Astrocyte of the hippocampus (primary cell): ENCODE measurements at regions not wholly inside any gene's neighbourhood (a gene's known extent, or its start where the extent isn't known, plus 50 kb on each side); places are given as distances from the start of the nearest gene placed in this dataset.

Experiments
- DNase-seq: peaks from one replicate; pipeline ENCODE4 v3.0.0; 2011; ENCODE audit warnings: low read depth, low spot score

- DNase-seq, result no peak
Observed at GRCh38 chr11:15873501-15873900, 482.8 kb downstream of the SOX6 start.

DNA sequence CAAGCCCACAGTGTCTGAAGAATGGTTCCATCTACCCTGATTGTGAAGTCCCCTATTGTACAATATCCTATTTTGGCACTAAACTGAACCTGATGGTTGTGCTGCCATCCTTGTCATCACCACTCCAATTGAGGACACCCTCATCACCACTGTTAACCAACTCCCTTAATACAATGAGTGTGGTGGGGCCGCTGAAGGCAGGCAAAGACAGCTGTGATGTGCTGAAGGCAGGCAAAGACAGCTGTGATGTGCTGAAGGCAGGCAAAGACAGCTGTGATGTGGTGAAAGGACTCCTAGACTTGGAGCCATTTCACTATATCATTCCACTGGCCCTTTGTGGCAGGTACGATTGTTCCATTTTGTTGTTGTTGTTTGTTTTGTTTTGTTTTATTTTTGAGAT lies 481.6 kb downstream of the SOX6 start:
- DNase-seq, result no peak

DNA sequence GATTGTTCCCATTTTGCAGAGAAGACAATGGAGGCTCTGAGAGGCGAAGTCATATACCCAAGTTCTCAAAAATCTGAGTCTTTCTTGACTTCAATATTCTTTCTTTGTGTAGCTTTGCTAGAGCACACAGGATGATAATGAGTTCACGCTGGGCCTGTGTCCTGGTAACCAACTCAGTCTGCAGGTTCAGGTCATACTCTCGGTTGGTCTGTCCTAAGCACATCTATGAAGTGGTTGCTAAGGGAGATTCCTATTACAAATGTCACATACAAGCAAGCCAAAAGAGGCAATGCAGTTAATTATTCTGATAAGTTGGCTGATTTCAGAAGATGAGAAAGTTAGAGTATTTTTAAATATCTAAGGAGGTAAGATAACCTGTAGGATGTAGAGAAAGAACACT lies 481.0 kb downstream of the SOX6 start:
- no peak for DNase-seq

- DNase-seq, result no peak
Observed at GRCh38 chr11:15875943-15876342, 480.4 kb downstream of the SOX6 start.

DNA sequence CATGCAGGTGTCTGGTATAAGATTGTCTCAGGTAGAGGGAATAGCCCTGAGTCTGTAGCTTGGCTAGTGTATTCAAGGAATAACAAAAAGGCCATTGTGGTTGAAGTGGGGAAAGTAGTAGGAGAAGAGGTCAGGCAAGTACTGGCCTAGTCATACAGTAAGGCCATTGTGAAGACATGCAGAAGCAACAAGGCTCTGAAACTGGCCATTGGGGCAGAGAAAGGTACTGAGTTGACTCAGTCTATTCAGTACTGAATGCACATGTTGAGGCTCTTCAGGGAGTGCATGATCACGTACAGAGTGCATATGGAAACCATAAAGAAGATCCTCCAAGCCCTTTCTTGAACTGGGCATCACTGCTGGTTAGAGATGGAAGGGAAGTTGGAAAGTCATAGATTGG lies 477.6 kb downstream of the SOX6 start:
- DNase-seq, result no peak

- DNase-seq, result no peak
Observed at GRCh38 chr11:15880291-15880690, 476.1 kb downstream of the SOX6 start.

DNA sequence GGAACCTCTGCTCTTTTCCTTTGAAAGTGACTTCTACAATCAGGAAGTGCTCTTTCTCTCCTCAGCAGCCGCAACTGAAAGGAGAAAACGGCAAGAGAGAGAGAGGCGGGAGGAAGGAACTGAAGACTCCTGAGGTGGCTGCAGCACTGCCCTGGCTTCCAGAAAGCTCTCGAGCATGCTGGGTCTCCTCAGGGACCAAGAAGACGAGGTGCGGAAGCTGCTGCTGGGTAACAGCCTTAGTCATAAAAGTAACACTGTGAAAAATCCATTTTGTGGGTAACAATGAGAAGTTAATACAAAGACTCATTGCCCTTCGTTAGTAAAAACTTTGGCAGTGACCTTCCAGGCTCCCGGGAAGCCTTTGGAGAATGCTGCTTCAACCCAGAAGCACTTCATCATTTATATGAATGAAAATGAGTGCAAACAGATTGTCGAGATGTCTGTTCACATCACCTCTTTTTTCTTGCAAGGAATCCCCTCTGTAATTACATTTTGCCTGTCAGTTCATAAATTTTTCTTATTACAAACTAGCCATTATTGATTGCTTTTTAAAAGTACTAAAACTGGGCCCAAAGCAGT lies 473.4 kb downstream of the SOX6 start:
- no peak for DNase-seq

DNA sequence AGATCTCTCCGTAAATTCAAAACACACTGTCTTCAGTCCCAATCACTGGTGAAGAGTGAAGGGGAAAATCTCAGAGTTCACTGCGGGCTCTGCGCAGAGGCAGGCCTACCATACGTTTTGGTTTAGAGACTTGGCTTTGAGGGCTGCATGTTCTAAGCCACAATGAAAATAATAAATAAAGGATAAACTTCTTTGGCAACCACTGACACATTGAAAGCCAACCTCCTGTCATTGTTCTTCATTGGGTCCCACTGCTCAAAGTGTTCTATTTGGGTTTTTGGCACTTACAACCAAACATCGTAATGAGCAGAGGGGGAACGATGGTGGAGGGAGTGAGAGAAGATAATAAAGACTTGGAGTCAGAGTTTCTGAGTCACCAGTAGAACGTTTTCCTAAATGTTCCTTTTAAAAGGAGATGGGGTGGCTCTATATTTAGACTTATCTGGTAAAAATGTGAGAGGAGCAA lies 472.9 kb downstream of the SOX6 start:
- DNase-seq, result peak; percentile 56

GRCh38 chr11:15884141-15884540 lies 472.2 kb downstream of the SOX6 start:
- DNase-seq, result peak; percentile 44

GRCh38 chr11:15884777-15885540 lies 471.4 kb downstream of the SOX6 start:
- no peak for DNase-seq

DNA sequence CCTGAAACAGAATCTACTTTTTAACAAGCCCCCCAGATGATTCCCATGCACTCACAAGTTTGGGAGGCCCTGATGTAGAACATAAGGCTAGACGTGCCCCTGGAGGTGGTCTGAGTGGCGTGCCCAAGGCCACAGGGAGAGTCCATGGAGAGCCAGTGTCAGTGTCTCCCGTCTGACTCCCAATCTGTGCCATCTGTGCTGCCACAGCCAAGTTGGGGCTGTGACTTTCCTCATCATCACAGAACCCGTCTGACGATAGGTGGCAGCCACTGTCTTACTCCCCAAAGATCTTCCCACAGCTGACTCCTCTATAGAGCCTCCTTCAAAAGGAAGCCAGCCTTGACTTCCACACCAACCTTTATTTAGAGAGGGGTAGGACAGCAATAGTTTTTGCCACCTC lies 470.5 kb downstream of the SOX6 start:
- no peak for DNase-seq

DNA sequence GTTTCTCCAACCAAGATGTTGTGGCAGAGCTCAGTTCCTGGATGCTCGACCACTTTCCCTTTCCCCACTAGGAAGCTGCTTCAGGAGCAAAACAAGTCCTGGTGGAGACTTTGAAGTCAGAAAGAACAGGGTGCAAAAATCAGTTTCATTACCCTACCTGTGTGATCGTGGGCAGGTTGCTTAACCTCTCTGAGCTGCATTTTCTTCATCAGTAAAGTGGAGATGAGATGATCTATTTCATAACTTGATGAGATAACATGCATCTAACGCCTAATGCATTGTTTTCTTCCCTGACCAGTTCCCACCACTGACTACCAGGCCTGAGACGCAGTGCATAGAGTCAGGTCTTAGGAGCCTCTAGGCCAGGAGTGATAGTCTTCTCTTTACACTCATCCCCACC lies 470.0 kb downstream of the SOX6 start:
- no peak for DNase-seq

DNA sequence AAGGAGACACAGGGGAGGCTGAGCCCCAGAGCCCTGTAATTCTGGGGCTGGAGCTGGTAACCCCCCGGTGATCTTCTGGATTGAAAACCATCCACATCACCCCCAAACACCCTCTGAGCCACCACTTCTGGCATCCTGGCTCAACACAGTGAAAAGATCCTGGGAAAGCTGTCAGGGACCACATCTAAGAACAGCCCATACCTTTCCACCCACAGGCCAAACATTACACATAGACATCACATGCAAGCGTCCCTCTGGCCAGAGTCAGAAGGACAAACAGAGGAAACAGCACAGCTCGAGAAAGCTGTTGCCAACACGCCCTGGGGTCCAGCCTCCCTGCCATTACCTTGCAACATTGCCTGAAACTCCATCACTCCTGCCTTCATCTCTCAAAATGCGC lies 469.5 kb downstream of the SOX6 start:
- peak; percentile 91 for DNase-seq

DNA sequence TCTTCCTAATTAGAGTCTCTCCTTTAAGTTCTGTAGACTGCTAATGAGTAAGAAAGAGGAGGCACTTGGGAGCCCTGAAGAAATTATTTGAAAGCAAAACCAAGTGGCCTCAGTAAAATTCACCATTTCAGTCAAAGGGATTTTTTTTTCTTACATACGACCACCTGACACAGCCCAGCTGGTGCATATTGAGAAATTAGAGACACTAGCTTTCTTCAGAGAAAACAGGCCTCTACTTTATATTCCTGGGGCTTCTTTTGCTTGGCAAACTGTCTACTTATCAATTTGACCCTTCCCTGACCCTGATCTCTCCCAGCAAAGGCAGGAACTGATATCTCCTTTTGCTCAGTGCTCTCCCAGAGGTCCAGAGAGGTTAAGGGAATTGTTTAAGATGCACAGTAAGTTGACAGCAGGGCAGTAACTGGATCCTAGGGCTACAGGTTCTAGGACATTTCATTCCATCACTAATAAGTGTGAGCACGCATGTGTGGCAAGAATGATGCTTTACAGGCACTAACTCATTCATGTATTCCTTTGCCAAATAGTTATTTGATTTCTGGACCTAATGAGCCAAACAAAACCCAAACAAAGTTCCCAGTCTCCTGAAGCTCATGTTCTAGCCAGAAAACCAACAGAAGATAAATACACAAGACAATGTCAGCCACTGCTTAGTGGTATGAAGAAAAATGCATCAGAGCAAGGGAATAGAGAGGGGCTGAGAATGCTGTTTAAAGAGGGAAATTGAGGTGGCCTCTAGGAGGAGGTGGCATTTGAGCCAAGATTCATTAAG lies 467.6 kb downstream of the SOX6 start:
- peak; percentile 72 for DNase-seq

- DNase-seq, result no peak
Observed at GRCh38 chr11:15889363-15890030, 466.8 kb downstream of the SOX6 start.

- DNase-seq, result peak; percentile 88
Observed at GRCh38 chr11:15890031-15890713, 466.2 kb downstream of the SOX6 start.

DNA sequence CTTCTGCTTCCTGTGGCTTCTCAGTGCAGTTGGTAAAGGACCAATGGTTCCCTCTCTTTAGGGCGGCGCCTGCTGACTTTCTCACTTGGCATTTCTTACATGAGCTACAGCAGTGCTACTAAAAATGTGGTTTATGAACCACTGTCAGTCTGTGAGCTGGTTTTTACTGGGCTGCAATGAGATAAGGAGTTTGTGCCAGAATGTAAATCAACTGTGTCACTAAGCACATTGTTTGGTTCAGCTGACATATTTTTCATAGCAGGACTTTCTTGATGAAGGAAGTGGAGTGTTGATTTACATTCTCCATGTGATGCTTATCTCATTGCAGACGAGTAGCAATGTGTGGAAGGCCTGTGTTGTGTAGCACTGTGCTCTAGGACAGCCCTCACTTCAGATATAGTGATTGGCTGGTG lies 463.3 kb downstream of the SOX6 start:
- DNase-seq, result peak; percentile 86

DNA sequence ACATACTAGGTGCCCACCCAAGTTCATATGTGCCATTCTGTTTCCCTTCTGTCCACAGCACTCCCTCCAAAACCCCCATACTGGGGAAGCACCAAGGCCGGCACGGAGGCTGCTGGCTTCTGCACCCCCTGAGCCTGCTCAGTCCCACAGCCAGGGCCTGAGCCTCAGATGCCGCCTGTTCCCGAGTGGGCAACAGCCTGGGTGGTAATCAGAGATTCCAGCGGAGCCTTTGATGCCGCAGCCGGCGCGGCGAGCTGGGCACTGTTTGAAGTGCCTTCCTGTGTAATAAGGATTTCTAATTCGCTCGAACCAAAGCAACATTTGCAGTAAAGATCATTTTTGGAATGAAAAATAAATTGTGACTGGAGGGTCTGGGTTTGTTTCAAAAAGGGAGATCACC lies 460.3 kb downstream of the SOX6 start:
- DNase-seq, result no peak

GRCh38 chr11:15896530-15896929 lies 459.8 kb downstream of the SOX6 start:
- DNase-seq, result no peak

DNA sequence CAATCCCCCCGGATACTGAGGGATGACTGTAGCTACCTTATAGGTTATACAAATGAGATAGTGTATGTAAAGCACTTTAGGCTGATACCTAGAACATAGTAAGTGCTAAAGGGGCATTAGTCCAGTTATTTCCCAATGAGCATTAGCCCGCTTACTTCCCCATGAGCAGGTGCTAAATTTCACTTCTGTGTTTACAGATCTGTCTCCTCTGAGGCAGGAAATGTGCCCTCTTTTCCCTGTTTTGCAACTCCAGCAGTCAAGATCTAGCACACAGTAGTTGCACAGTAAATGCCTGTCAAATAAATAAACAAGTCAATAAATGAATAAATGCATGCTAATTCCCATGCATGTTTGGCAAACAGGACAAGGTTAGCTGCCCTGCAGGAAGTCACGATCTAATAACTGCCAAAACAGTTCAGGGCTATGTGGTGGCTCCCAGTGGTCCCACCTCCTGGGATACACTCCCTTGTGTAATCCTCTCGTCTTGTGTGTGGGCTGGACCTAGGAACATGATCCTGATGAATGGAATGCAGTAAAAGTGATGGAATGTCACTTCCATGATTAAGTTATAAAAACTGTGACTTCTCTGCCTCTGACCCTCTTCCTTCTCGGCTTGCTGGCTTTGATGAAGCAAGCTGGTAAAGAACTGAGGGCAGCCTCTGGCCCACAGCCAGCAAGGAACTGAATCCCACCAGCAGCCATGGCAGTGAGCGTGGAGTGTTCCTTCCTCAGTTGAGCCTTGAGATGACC lies 459.0 kb downstream of the SOX6 start:
- peak; percentile 69 for DNase-seq

DNA sequence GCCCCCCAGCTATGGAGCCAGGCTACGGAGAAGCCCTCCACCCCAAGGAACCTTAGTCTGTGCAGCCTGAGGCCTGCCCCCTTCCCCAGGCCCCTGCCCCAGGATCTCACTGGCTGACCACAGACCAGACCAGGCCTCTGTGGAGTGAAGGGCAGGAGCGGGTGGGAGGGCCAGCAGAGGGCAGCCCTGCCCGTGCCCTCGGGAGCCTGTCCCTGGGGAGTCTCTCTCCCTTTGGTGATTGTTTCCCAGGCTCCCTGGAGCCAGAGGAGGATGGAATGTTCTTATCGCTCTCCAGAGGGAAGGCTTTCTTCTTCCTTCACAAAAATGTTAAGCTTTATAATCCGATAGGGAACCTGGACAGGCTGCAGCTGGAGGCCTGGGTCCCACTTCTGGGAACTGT lies 455.3 kb downstream of the SOX6 start:
- DNase-seq, result peak; percentile 21
